DND-41 (cell line): ENCODE measurements at regions not wholly inside any gene's neighbourhood (a gene's known extent, or its start where the extent isn't known, plus 50 kb on each side); places are given as distances from the start of the nearest gene placed in this dataset.

ENCODE experiments used
- ATAC-seq: fragments of 200-7000 bp; cut with Tn5 transposase; 3 replicates; pipeline ENCODE4 v1.9.1; 2021; ENCODE audit warnings: low read depth; ENCODE audit not compliant: insufficient read depth
- DNase-seq: peaks from one replicate; pipeline ENCODE4 v3.0.0-alpha.2; 2020
- H2AFZ ChIP-seq: 2 replicates; pipeline ENCODE4 v1.6.0; 2012; ENCODE audit warnings: low read depth, low read length
- H3K27ac ChIP-seq: 2 replicates; pipeline ENCODE4 v1.5.1; 2012; ENCODE audit warnings: low read length, inconsistent platforms
- H3K27me3 ChIP-seq: fragments of 200-600 bp; sonication (generic); 2 replicates; pipeline ENCODE4 v1.6.0; 2012; ENCODE audit warnings: low read length, mild to moderate bottlenecking, inconsistent platforms; ENCODE audit not compliant: insufficient read depth, poor library complexity
- H3K36me3 ChIP-seq: 2 replicates; pipeline ENCODE4 v1.5.1; 2012; ENCODE audit warnings: low read length, inconsistent platforms; ENCODE audit not compliant: insufficient read depth
- H3K4me1 ChIP-seq: 2 replicates; pipeline ENCODE4 v1.5.1; 2012; ENCODE audit warnings: mild to moderate bottlenecking, low read length; ENCODE audit not compliant: insufficient read depth
- H3K4me2 ChIP-seq: 2 replicates; pipeline ENCODE4 v1.6.0; 2012; ENCODE audit warnings: mild to moderate bottlenecking, moderate library complexity, low read length, inconsistent platforms; ENCODE audit not compliant: insufficient read depth
- H3K4me3 ChIP-seq, 2 experiments: fragments of 200-600 bp in 1 of 2; shearing (Covaris generic) in 1 of 2; 2 replicates each; pipeline ENCODE4 v1.5.1; 2012 to 2016; ENCODE audit warnings: inconsistent platforms in 2 of 2, low read length in 2 of 2, mild to moderate bottlenecking in 2 of 2, low read depth in 1 of 2, moderate library complexity in 1 of 2
- H3K79me2 ChIP-seq: 2 replicates; pipeline ENCODE4 v1.6.0; 2012; ENCODE audit warnings: low read length, inconsistent platforms; ENCODE audit not compliant: insufficient read depth
- H3K9ac ChIP-seq: 2 replicates; pipeline ENCODE4 v1.6.0; 2012; ENCODE audit warnings: low read depth, mild to moderate bottlenecking, inconsistent platforms, low read length, moderate library complexity
- H3K9me3 ChIP-seq: 2 replicates; pipeline ENCODE4 v1.5.1; 2012; ENCODE audit warnings: low read length, moderate library complexity, mild to moderate bottlenecking, inconsistent platforms; ENCODE audit not compliant: insufficient read depth, severe bottlenecking
- H4K20me1 ChIP-seq: 2 replicates; pipeline ENCODE4 v1.6.0; 2012; ENCODE audit warnings: low read length; ENCODE audit not compliant: insufficient read depth
- CTCF ChIP-seq: IDR thresholded peaks from 2 replicates; pipeline ENCODE4 v1.5.1; 2012; ENCODE audit warnings: borderline replicate concordance, low read length, moderate library complexity, mild to moderate bottlenecking; ENCODE audit not compliant: poor library complexity, severe bottlenecking; ENCODE audit errors: extremely low read depth
- EZH2 ChIP-seq: IDR thresholded peaks from 3 replicates; pipeline ENCODE4 v1.6.1; 2012; ENCODE audit warnings: borderline replicate concordance, low read depth, mild to moderate bottlenecking, moderate library complexity, low read length, inconsistent platforms; ENCODE audit not compliant: severe bottlenecking

- no peak overlapping the region for H3K27ac ChIP-seq
- no peaks in the 10 kb centered on the region for H3K4me1 ChIP-seq
- H3K9ac ChIP-seq: no peak overlapping the region
- no peaks in the 10 kb centered on the region for H3K79me2 ChIP-seq
- ATAC-seq (no peak), DNase-seq (no peak)
- no peaks in the 10 kb centered on the region for H3K27me3 ChIP-seq
- H4K20me1 ChIP-seq: no peaks in the 10 kb centered on the region
- H2AFZ ChIP-seq: no peak overlapping the region
- no peaks in the 10 kb centered on the region for H3K9me3 ChIP-seq
- no peak for TF ChIP-seq EZH2
- TF ChIP-seq CTCF: no peak
- no peaks in the 10 kb centered on the region for H3K36me3 ChIP-seq
- no peak overlapping the region for H3K4me2 ChIP-seq
- H3K4me3 ChIP-seq: no peak overlapping the region
Measured at GRCh38 chr18:60893355-60894097, 439.7 kb upstream of the CDH20 start.

GRCh38 chr18:60894254-60894945 lies 438.8 kb upstream of the CDH20 start:
- H3K27me3 ChIP-seq: no peaks in the 10 kb centered on the region
- H3K9me3 ChIP-seq: no peaks in the 10 kb centered on the region
- no peaks in the 10 kb centered on the region for H3K4me1 ChIP-seq
- no peaks in the 10 kb centered on the region for H3K79me2 ChIP-seq
- no peak overlapping the region for H2AFZ ChIP-seq
- TF ChIP-seq EZH2 (no peak), CTCF (no peak)
- H3K27ac ChIP-seq: no peak overlapping the region
- H3K36me3 ChIP-seq: no peaks in the 10 kb centered on the region
- H3K4me2 ChIP-seq: no peak overlapping the region
- no peak overlapping the region for H3K4me3 ChIP-seq
- no peak for DNase-seq
- H3K9ac ChIP-seq: no peak overlapping the region
- H4K20me1 ChIP-seq: no peaks in the 10 kb centered on the region
- no peak for ATAC-seq

GRCh38 chr18:60895181-60895580 lies 438.0 kb upstream of the CDH20 start:
- H3K9me3 ChIP-seq: no peaks in the 10 kb centered on the region
- H3K79me2 ChIP-seq: no peaks in the 10 kb centered on the region
- no peaks in the 10 kb centered on the region for H3K36me3 ChIP-seq
- DNase-seq (no peak), ATAC-seq (no peak)
- no peak overlapping the region for H2AFZ ChIP-seq
- H3K27me3 ChIP-seq: no peaks in the 10 kb centered on the region
- H3K4me1 ChIP-seq: no peaks in the 10 kb centered on the region
- H3K4me2 ChIP-seq: no peak overlapping the region
- H3K4me3 ChIP-seq: no peak overlapping the region
- no peak overlapping the region for H3K27ac ChIP-seq
- TF ChIP-seq CTCF (no peak), EZH2 (no peak)
- no peak overlapping the region for H3K9ac ChIP-seq
- H4K20me1 ChIP-seq: no peaks in the 10 kb centered on the region
